ENCODE measurements at regions not wholly inside any gene's neighbourhood (a gene's known extent, or its start where the extent isn't known, plus 50 kb on each side); places are given as distances from the start of the nearest gene placed in this dataset.

GRCh38 chr11:92767416-92767815, 202.0 kb upstream of the MTNR1B start:
- H3K9ac ChIP-seq (ENCODE audit: control insufficient read depth, extremely low read depth, insufficient read depth, low read length): no peak overlapping the region
- H3K79me2 ChIP-seq (ENCODE audit: control insufficient read depth, insufficient read depth, low read length): no peaks in the 10 kb centered on the region
- H3K27me3 ChIP-seq (ENCODE audit: control insufficient read depth, extremely low read depth, insufficient read depth, low read length): peaks cover 4% of the 10 kb centered on the region
- no peak overlapping the region for H2AFZ ChIP-seq (ENCODE audit: control insufficient read depth, low read length)
- H3K4me2 ChIP-seq (ENCODE audit: control insufficient read depth, extremely low read depth, insufficient read depth, low read depth, low read length): no peak overlapping the region
- no peaks in the 10 kb centered on the region for H3K4me1 ChIP-seq (ENCODE audit: control insufficient read depth, extremely low read depth, insufficient read depth, low read length)
- H3K27ac ChIP-seq (ENCODE audit: control insufficient read depth, insufficient read depth, low read length): no peak overlapping the region
- TF ChIP-seq EZH2 (IDR thresholded peaks at IDR 0.05; ENCODE audit: low read length): no peak
- TF ChIP-seq, protein P1, sequence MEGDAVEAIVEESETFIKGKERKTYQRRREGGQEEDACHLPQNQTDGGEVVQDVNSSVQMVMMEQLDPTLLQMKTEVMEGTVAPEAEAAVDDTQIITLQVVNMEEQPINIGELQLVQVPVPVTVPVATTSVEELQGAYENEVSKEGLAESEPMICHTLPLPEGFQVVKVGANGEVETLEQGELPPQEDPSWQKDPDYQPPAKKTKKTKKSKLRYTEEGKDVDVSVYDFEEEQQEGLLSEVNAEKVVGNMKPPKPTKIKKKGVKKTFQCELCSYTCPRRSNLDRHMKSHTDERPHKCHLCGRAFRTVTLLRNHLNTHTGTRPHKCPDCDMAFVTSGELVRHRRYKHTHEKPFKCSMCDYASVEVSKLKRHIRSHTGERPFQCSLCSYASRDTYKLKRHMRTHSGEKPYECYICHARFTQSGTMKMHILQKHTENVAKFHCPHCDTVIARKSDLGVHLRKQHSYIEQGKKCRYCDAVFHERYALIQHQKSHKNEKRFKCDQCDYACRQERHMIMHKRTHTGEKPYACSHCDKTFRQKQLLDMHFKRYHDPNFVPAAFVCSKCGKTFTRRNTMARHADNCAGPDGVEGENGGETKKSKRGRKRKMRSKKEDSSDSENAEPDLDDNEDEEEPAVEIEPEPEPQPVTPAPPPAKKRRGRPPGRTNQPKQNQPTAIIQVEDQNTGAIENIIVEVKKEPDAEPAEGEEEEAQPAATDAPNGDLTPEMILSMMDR (optimal IDR thresholded peaks at IDR 0.05 in 1 of 3, IDR thresholded peaks at IDR 0.05 in 1 of 3, conservative IDR thresholded peaks at IDR 0.05 in 1 of 3; ENCODE audit: extremely low read depth in 1 of 3, insufficient read depth in 2 of 3, low read length in 3 of 3): no peak
- H3K9me1 ChIP-seq (ENCODE audit: control insufficient read depth, extremely low read depth, insufficient read depth, low read length): no peaks in the 10 kb centered on the region
- no peak for DNase-seq (ENCODE audit: low read depth, low spot score)
- no peaks in the 10 kb centered on the region for H3K36me3 ChIP-seq (ENCODE audit: control insufficient read depth in 2 of 2, extremely low read depth in 1 of 2, insufficient read depth in 2 of 2, low read length in 2 of 2)
- no peaks in the 10 kb centered on the region for H4K20me1 ChIP-seq (ENCODE audit: control insufficient read depth, extremely low read depth, insufficient read depth, low read length)
- H3K4me3 ChIP-seq (ENCODE audit: control insufficient read depth in 2 of 3, extremely low read depth in 1 of 3, insufficient read depth in 2 of 3, low read depth in 1 of 3, low read length in 3 of 3): no peak overlapping the region
- dilution Hi-C loops (cut with MboI; ENCODE audit: extremely low pct_ligation_motif_present, low sequenced_read_pairs): no loop called here
- H3K9me3 ChIP-seq (ENCODE audit: control insufficient read depth, low read depth, low read length): no peaks in the 10 kb centered on the region
- no peak for FAIRE-seq

GRCh38 chr11:92768121-92768840, 201.2 kb upstream of the MTNR1B start:
- DNase-seq (ENCODE audit: low read depth, low spot score) (no peak), FAIRE-seq (no peak)
- Histone ChIP-seq H3K9ac (ENCODE audit: control insufficient read depth, extremely low read depth, insufficient read depth, low read length) (no peak overlapping the region), H3K4me1 (ENCODE audit: control insufficient read depth, extremely low read depth, insufficient read depth, low read length) (no peaks in the 10 kb centered on the region), H3K36me3 (ENCODE audit: control insufficient read depth in 2 of 2, extremely low read depth in 1 of 2, insufficient read depth in 2 of 2, low read length in 2 of 2) (no peaks in the 10 kb centered on the region), H3K27me3 (ENCODE audit: control insufficient read depth, extremely low read depth, insufficient read depth, low read length) (peaks cover 4% of the 10 kb centered on the region), H3K9me1 (ENCODE audit: control insufficient read depth, extremely low read depth, insufficient read depth, low read length) (no peaks in the 10 kb centered on the region), H2AFZ (ENCODE audit: control insufficient read depth, low read length) (no peak overlapping the region), H3K9me3 (ENCODE audit: control insufficient read depth, low read depth, low read length) (no peaks in the 10 kb centered on the region), H4K20me1 (ENCODE audit: control insufficient read depth, extremely low read depth, insufficient read depth, low read length) (no peaks in the 10 kb centered on the region), H3K79me2 (ENCODE audit: control insufficient read depth, insufficient read depth, low read length) (no peaks in the 10 kb centered on the region), H3K27ac (ENCODE audit: control insufficient read depth, insufficient read depth, low read length) (no peak overlapping the region), H3K4me3 (ENCODE audit: control insufficient read depth in 2 of 3, extremely low read depth in 1 of 3, insufficient read depth in 2 of 3, low read depth in 1 of 3, low read length in 3 of 3) (no peak overlapping the region), H3K4me2 (ENCODE audit: control insufficient read depth, extremely low read depth, insufficient read depth, low read depth, low read length) (no peak overlapping the region)
- dilution Hi-C loops (cut with MboI; ENCODE audit: extremely low pct_ligation_motif_present, low sequenced_read_pairs): no loop called here
- TF ChIP-seq EZH2 (IDR thresholded peaks at IDR 0.05; ENCODE audit: low read length): no peak
- TF ChIP-seq, protein P1 (optimal IDR thresholded peaks at IDR 0.05 in 1 of 3, IDR thresholded peaks at IDR 0.05 in 1 of 3, conservative IDR thresholded peaks at IDR 0.05 in 1 of 3; ENCODE audit: extremely low read depth in 1 of 3, insufficient read depth in 2 of 3, low read length in 3 of 3): no peak

Measured in keratinocyte (primary cell).